ENCODE measurements at regions not wholly inside any gene's neighbourhood (a gene's known extent, or its start where the extent isn't known, plus 50 kb on each side); places are given as distances from the start of the nearest gene placed in this dataset.

DNA sequence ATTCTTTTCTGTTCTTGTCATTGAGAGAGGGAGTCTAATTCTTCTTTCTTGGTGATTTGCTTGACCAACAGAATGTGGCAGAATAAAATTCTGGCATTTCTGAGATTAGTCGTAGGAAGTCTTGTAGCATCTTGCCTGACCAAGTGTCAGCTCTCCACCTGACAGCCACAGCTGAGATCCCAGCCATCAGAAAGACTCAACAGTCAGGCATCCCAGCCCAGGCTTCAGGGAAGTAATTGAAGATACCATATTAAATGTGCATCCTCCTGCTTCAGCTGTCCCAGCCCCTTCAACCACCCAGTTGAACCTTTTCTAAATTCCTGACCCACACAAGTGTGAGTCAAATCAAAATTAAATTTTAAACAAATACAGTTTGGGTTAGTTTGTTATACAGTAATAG lies 208.3 kb downstream of the PIK3C3 start:
- no peak for DNase-seq (ENCODE audit: low read depth)
- no peak for TF ChIP-seq CTCF (conservative IDR thresholded peaks at IDR 0.05; ENCODE audit: low read depth, low read length)
- no peak overlapping the region for H3K4me3 ChIP-seq (ENCODE audit: low read depth, low read length)

DNA sequence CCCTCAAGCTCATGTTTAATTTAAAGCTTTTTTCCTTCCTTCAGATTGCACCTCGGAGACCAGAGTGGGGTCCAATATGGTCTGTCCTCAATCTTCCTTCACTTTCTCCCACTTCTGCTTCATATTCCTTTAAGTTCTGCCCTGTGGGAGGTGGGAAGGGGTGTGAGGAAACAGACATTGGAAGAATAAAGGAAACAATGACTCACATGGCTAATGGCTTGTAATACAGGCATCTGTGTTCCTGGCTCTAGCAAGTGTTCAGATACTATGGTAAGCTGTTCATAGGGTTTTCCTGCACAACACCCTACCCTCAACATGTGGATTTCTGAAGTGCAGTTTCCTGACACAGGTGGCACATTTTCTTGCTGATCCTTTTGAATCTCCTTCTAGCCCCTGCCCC lies 209.5 kb downstream of the PIK3C3 start:
- no peak for TF ChIP-seq CTCF (conservative IDR thresholded peaks at IDR 0.05; ENCODE audit: low read depth, low read length)
- DNase-seq (ENCODE audit: low read depth) = no peak
- H3K4me3 ChIP-seq (ENCODE audit: low read depth, low read length) = no peak overlapping the region

DNA sequence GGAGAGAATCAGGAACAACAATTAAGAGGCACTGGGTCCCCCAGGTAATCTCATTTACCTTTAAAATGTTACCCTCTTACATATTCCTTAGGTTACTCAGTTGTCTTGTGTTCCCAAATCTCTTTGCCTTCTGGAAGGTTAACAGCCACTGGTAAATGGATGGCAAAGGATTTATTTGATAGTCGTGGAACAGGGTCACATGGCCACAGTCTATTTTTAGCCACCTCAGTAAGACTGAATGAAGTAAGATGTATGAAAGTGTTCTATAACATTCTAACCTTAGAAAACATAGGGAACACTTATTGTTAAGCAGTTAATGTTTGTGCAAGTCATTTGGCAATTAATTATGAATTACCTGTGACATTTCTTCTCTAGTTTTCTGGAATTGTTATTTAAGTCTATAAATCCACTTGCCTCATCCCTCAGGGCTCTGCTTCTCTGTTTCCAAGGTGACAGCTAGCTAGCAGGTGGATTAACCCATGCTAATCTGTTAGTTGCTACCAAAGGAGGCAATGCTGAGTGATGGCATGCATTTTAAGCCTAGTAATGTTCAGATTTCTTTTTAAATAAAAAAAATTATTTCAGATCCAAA lies 211.0 kb downstream of the PIK3C3 start:
- no peak for DNase-seq (ENCODE audit: low read depth)
- no peak for TF ChIP-seq CTCF (conservative IDR thresholded peaks at IDR 0.05; ENCODE audit: low read depth, low read length)
- no peak overlapping the region for H3K4me3 ChIP-seq (ENCODE audit: low read depth, low read length)

DNA sequence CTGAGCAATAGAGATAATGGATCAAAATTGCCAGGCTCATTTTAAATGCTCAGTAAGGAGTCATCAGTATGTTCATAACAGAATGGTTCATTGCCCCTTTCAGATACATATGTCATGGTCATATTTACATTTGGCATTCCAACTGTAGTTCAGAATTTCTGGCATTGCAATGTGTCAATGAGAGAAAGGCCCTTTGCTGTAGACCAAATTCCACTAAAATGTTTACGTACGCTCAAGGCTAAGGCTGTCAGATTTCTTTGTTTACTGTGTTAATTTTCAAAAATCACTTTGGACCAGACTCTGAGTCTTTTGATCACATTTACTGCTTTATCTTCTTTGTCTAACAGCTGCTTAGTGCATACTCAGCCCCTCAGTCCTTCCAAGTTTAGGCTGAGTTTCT lies 213.5 kb downstream of the PIK3C3 start:
- H3K4me3 ChIP-seq (ENCODE audit: low read depth, low read length) = no peak overlapping the region
- DNase-seq (ENCODE audit: low read depth) = no peak
- no peak for TF ChIP-seq CTCF (conservative IDR thresholded peaks at IDR 0.05; ENCODE audit: low read depth, low read length)

- no peak overlapping the region for H3K4me3 ChIP-seq (ENCODE audit: low read depth, low read length)
- TF ChIP-seq CTCF (conservative IDR thresholded peaks at IDR 0.05; ENCODE audit: low read depth, low read length) = no peak
- DNase-seq (ENCODE audit: low read depth) = no peak
These were observed 213.9 kb downstream of the PIK3C3 start for GRCh38 chr18:42168907-42169306.

DNA sequence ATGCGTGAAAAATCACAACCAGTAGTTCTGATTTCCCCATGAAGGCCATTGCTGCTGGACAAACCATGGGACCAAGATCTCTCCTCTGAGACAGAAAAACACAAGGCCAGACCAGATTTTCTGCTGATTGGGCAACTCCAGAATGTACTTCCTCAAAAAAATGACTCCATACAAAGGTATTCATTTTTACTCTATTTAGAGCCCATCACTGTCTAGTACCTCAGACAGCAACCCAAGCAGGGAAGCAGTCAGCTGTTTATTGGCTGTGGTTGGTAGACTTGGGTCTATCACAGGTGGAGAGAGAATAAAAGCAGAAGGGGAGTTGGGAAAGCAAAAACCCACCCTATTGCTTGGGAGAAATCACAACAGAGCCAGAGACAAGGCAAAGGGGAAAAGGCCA lies 219.9 kb downstream of the PIK3C3 start:
- no peak for TF ChIP-seq CTCF (conservative IDR thresholded peaks at IDR 0.05; ENCODE audit: low read depth, low read length)
- DNase-seq (ENCODE audit: low read depth) = no peak
- no peak overlapping the region for H3K4me3 ChIP-seq (ENCODE audit: low read depth, low read length)

DNA sequence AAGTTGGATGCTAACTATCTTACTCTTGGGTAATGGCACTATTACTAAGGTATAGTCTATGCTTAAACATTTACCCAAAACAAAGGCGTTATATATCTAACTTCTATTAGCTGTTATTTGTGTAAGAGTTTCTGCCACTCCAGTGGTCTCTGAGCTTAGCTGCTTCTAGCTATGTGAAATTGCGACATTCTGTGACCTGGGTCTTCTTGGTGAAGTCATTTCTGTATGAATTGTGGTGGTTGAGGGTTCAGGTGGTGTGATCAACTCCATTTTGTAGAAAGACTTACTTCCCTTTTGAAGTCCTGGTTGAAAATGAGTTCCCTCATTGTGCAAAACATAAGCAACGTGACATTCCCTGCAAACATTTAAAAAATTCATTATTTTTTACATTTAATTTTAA lies 221.6 kb downstream of the PIK3C3 start:
- no peak for DNase-seq (ENCODE audit: low read depth)
- H3K4me3 ChIP-seq (ENCODE audit: low read depth, low read length) = no peak overlapping the region
- TF ChIP-seq CTCF (conservative IDR thresholded peaks at IDR 0.05; ENCODE audit: low read depth, low read length) = no peak

Data from epithelial cell of proximal tubule (primary cell).